Mesodermal cell (in vitro differentiated cells): ENCODE measurements at regions not wholly inside any gene's neighbourhood (a gene's known extent, or its start where the extent isn't known, plus 50 kb on each side); places are given as distances from the start of the nearest gene placed in this dataset.

ENCODE experiments used
- H3K27ac ChIP-seq: 2 replicates; pipeline ENCODE4 v1.7.0; 2013; ENCODE audit warnings: mild to moderate bottlenecking, low read depth, low read length, moderate library complexity; ENCODE audit not compliant: severe bottlenecking
- H3K36me3 ChIP-seq: 2 replicates; pipeline ENCODE4 v1.7.1; 2013; ENCODE audit warnings: mild to moderate bottlenecking, low read length, moderate library complexity; ENCODE audit not compliant: control insufficient read depth, insufficient read depth
- H3K4me1 ChIP-seq: one replicate; pipeline ENCODE4 v1.7.1; 2013; ENCODE audit warnings: mild to moderate bottlenecking, low read length; ENCODE audit not compliant: insufficient read depth, control insufficient read depth, poor library complexity, severe bottlenecking
- H3K4me3 ChIP-seq: 2 replicates; pipeline ENCODE4 v1.7.0; 2013; ENCODE audit warnings: low read length, control low read depth, mild to moderate bottlenecking; ENCODE audit not compliant: insufficient read depth, poor library complexity, severe bottlenecking; ENCODE audit errors: extremely low read depth
- H3K9me3 ChIP-seq: 2 replicates; pipeline ENCODE4 v1.7.1; 2013; ENCODE audit warnings: mild to moderate bottlenecking, low read length, moderate library complexity; ENCODE audit not compliant: control insufficient read depth
- whole genome bisulfite sequencing, 2 experiments: methylation state at CpG; one replicate each; pipeline ENCODE4 v1.1.5; 2013; ENCODE audit warnings: missing lambda C conversion rate in 2 of 2; ENCODE audit not compliant: insufficient coverage in 2 of 2; 5-methylcytosine and 5-hydroxymethylcytosine counted together

DNA sequence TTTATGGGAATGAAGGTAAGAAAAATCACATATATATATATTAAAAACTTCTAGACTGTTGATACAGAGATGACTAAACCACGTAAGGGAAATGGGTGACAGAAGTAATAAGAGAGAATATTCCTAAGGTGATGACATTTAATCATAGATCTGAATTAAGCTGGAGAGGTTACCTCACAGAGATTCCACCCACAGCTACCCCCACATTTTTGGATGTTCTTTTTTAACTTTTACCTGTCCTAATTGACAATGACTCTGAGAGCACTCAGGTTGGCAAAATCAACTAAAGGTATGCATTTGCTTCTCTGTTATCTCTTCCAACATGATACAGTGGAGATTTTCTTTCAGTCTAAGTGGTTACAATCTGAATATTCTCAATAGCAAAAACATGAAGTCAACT lies 1280.6 kb downstream of the CDH11 start:
- Histone ChIP-seq H3K9me3 (peaks cover 12% of the 10 kb centered on the region), H3K36me3 (no peaks in the 10 kb centered on the region), H3K4me3 (no peak overlapping the region), H3K4me1 (no peaks in the 10 kb centered on the region), H3K27ac (no peak overlapping the region)
- WGBS, 2 experiments = no CpG with 5 or more reads among the region's 1 CpG

DNA sequence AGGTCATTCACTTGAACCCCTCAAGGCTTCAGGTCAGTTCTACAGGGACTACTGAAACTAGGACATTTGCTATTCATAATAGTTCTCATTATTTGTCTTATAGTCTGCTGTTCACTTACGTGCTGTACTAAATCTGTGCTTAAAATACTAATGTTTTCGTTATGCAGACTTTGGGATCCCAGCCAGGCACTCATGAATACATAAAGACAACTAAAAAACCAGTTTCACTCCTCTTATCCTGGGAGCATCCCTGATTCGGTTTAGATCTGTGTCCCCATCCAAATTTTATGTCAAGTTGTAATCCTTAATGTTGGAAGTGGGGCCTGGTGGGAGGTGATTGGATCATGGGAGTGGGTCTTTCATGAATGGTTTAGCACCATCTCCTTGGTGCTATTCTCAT lies 1291.8 kb downstream of the CDH11 start:
- no peak overlapping the region for H3K4me3 ChIP-seq
- 100% methylated on average over 1 of the region's 3 CpGs; no CpG with 5 or more reads in 1 of the 2 experiments for WGBS, 2 experiments
- H3K9me3 ChIP-seq = no peaks in the 10 kb centered on the region

GRCh38 chr16:63822818-63823217 lies 1299.0 kb downstream of the CDH11 start:
- Histone ChIP-seq H3K27ac (no peak overlapping the region), H3K4me1 (no peaks in the 10 kb centered on the region), H3K36me3 (no peaks in the 10 kb centered on the region), H3K4me3 (no peak overlapping the region), H3K9me3 (no peaks in the 10 kb centered on the region)
- 76 to 78% methylated on average over 2 of the region's 3 CpGs for WGBS, 2 experiments

More for the DNA sequence above, 1291.8 kb downstream of the CDH11 start:
- Histone ChIP-seq H3K36me3 (no peaks in the 10 kb centered on the region), H3K4me1 (no peaks in the 10 kb centered on the region), H3K27ac (no peak overlapping the region)

- Histone ChIP-seq H3K4me1 (no peaks in the 10 kb centered on the region), H3K36me3 (no peaks in the 10 kb centered on the region), H3K27ac (no peak overlapping the region), H3K9me3 (no peaks in the 10 kb centered on the region), H3K4me3 (no peak overlapping the region)
- 63 to 80% methylated on average over 1 to 2 of the region's 3 CpGs for WGBS, 2 experiments
Measured at GRCh38 chr16:63816276-63816675, 1305.6 kb downstream of the CDH11 start.

GRCh38 chr16:63813862-63814261 lies 1308.0 kb downstream of the CDH11 start:
- Histone ChIP-seq H3K4me3 (no peak overlapping the region), H3K27ac (no peak overlapping the region), H3K9me3 (no peaks in the 10 kb centered on the region), H3K36me3 (no peaks in the 10 kb centered on the region), H3K4me1 (no peaks in the 10 kb centered on the region)

GRCh38 chr16:63808730-63809129 lies 1313.1 kb downstream of the CDH11 start:
- H3K27ac ChIP-seq = no peak overlapping the region
- H3K9me3 ChIP-seq = no peaks in the 10 kb centered on the region
- no peaks in the 10 kb centered on the region for H3K4me1 ChIP-seq
- H3K4me3 ChIP-seq = no peak overlapping the region
- H3K36me3 ChIP-seq = no peaks in the 10 kb centered on the region
- 100% methylated on average over 1 of the region's 1 CpG for WGBS, 2 experiments

GRCh38 chr16:63806794-63807506 lies 1314.9 kb downstream of the CDH11 start:
- Histone ChIP-seq H3K36me3 (no peaks in the 10 kb centered on the region), H3K27ac (no peak overlapping the region), H3K9me3 (no peaks in the 10 kb centered on the region), H3K4me3 (no peak overlapping the region), H3K4me1 (no peaks in the 10 kb centered on the region)
- no CpG with 5 or more reads among the region's 3 CpGs for WGBS, 2 experiments

GRCh38 chr16:63804126-63804525 lies 1317.7 kb downstream of the CDH11 start:
- Histone ChIP-seq H3K9me3 (no peaks in the 10 kb centered on the region), H3K4me3 (no peak overlapping the region), H3K36me3 (no peaks in the 10 kb centered on the region), H3K27ac (no peak overlapping the region), H3K4me1 (no peaks in the 10 kb centered on the region)
- WGBS, 2 experiments = 83% methylated on average over 1 of the region's 2 CpGs; no CpG with 5 or more reads in 1 of the 2 experiments

DNA sequence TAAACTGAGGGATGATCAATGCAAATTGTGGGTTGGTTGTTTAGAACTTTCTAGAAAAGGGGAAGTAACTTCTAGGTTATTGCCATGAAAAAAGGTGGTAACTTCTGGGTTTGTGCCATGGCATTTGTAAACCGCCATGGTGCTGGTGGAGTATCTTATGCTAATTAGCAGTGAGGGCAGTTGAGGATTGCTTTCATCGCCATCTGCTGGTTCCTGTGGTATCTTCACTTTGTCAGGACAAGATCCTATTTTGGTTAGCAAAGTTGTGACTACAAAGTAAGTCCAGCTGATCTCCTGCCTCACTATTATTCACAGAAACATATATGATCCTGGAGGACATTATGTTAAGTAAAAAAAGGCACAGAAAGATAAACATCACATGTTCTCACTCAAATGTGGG lies 1332.3 kb downstream of the CDH11 start:
- Histone ChIP-seq H3K27ac (no peak overlapping the region), H3K36me3 (no peaks in the 10 kb centered on the region), H3K9me3 (peaks cover 23% of the 10 kb centered on the region), H3K4me3 (no peak overlapping the region), H3K4me1 (no peaks in the 10 kb centered on the region)
- WGBS, 2 experiments = 75 to 100% methylated on average over 1 to 2 of the region's 2 CpGs

DNA sequence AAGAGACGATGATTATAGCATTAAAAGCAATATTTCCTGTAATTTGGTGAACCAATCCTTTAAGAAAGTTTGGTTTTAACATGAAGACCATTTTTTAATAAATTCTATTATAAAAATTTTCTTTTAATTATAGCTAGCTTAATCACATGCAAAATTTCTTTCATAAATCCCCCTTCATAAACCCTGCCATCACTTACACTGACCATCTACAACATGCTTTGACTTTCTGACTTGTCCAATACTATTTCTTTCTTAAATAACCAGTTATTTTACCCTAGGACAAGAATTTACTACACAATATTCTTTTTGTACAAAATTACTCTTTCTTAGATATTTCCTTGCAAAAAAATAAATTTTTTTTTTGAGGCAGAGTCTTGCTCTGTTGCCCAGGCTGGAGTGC lies 1334.8 kb downstream of the CDH11 start:
- no peak overlapping the region for H3K4me3 ChIP-seq
- H3K27ac ChIP-seq = no peak overlapping the region
- no CpG with 5 or more reads among the region's 1 CpG for WGBS, 2 experiments
- no peaks in the 10 kb centered on the region for H3K36me3 ChIP-seq
- H3K4me1 ChIP-seq = no peaks in the 10 kb centered on the region
- peaks cover 23% of the 10 kb centered on the region for H3K9me3 ChIP-seq

GRCh38 chr16:63785170-63785569 lies 1336.7 kb downstream of the CDH11 start:
- no peak overlapping the region for H3K27ac ChIP-seq
- no peaks in the 10 kb centered on the region for H3K36me3 ChIP-seq
- H3K9me3 ChIP-seq = peaks cover 23% of the 10 kb centered on the region
- WGBS, 2 experiments = 90 to 100% methylated on average over 1 to 2 of the region's 2 CpGs
- no peaks in the 10 kb centered on the region for H3K4me1 ChIP-seq
- H3K4me3 ChIP-seq = no peak overlapping the region
